ENCODE measurements at regions not wholly inside any gene's neighbourhood (a gene's known extent, or its start where the extent isn't known, plus 50 kb on each side); places are given as distances from the start of the nearest gene placed in this dataset.
"Not testable (repeated sequence)": the region's sequence is repeated elsewhere in the genome, so short reads cannot be mapped to it uniquely, and the experiment has no call there.

DNA sequence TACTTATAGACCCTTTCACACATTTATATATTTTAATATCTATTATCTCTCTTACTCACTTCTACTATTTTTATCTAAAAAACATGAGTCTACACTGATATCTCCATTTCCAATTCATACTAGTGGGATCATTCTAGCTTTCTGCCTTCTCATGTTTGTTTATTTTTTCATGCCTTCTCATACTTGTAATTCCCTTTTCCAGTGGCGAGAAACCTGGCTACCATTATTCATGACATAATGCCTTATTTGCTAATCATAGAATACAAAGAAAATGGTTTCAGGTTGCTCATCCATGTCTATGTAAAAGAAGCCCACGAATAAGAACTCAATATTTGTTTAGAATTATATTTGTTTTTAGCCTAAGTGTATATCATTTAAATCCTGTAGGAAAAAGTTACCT is 232.7 kb upstream of the ACTBL2 start:
- Histone ChIP-seq H3K4me1 (ENCODE audit: insufficient read depth, low read length) (no peaks in the 10 kb centered on the region), H3K79me2 (ENCODE audit: insufficient read depth, low read length) (no peaks in the 10 kb centered on the region), H3K4me3 (ENCODE audit: insufficient read depth, low read depth, low read length) (no peak overlapping the region), H3K36me3 (ENCODE audit: insufficient read depth, low read length) (no peaks in the 10 kb centered on the region), H3K9ac (ENCODE audit: low read length) (no peak overlapping the region), H3K27me3 (ENCODE audit: insufficient read depth, low read length) (no peaks in the 10 kb centered on the region), H3K27ac (ENCODE audit: low read depth, low read length) (no peak overlapping the region), H3K9me3 (ENCODE audit: insufficient read depth, low read depth, low read length) (no peaks in the 10 kb centered on the region), H4K20me1 (ENCODE audit: insufficient read depth, low read length) (no peaks in the 10 kb centered on the region), H3K4me2 (ENCODE audit: low read length) (no peak overlapping the region), H2AFZ (ENCODE audit: low read depth, low read length) (no peak overlapping the region)
- H3K36me3 Mint-ChIP-seq (ENCODE audit: low read depth, unreplicated experiment), result no peaks in the 10 kb centered on the region
- peaks cover 3% of the 10 kb centered on the region for H3K4me1 Mint-ChIP-seq (ENCODE audit: low read depth, unreplicated experiment)
- H3K4me3 Mint-ChIP-seq (ENCODE audit: unreplicated experiment), result no peak overlapping the region
- no peaks in the 10 kb centered on the region for H3K9me3 Mint-ChIP-seq (ENCODE audit: unreplicated experiment)
- TF ChIP-seq EZH2 (IDR thresholded peaks at IDR 0.05; ENCODE audit: insufficient read depth, low read length) (no peak), CTCF (IDR thresholded peaks at IDR 0.05; ENCODE audit: insufficient read depth, low read depth, low read length) (no peak)
- H3K27me3 Mint-ChIP-seq (ENCODE audit: low read depth, unreplicated experiment), result no peaks in the 10 kb centered on the region
- FAIRE-seq, result peak; percentile 62
- no peak overlapping the region for H3K27ac Mint-ChIP-seq (ENCODE audit: unreplicated experiment)
- peak; percentile 44 for DNase-seq (ENCODE audit: low read depth)

GRCh38 chr5:57713535-57713934 is 230.9 kb upstream of the ACTBL2 start:
- H3K4me2 ChIP-seq (ENCODE audit: low read length); H3K9ac ChIP-seq (ENCODE audit: low read length); H3K27ac Mint-ChIP-seq (ENCODE audit: unreplicated experiment); DNase-seq (ENCODE audit: low read depth); FAIRE-seq; H3K4me3 Mint-ChIP-seq (ENCODE audit: unreplicated experiment); H3K27ac ChIP-seq (ENCODE audit: low read depth, low read length); H3K27me3 Mint-ChIP-seq (ENCODE audit: low read depth, unreplicated experiment); H3K27me3 ChIP-seq (ENCODE audit: insufficient read depth, low read length); H2AFZ ChIP-seq (ENCODE audit: low read depth, low read length); H3K79me2 ChIP-seq (ENCODE audit: insufficient read depth, low read length); H3K4me1 Mint-ChIP-seq (ENCODE audit: low read depth, unreplicated experiment); H3K4me3 ChIP-seq (ENCODE audit: insufficient read depth, low read depth, low read length); H3K9me3 ChIP-seq (ENCODE audit: insufficient read depth, low read depth, low read length); H3K36me3 Mint-ChIP-seq (ENCODE audit: low read depth, unreplicated experiment); H3K9me3 Mint-ChIP-seq (ENCODE audit: unreplicated experiment); H4K20me1 ChIP-seq (ENCODE audit: insufficient read depth, low read length); H3K4me1 ChIP-seq (ENCODE audit: insufficient read depth, low read length); H3K36me3 ChIP-seq (ENCODE audit: insufficient read depth, low read length): not testable (repeated sequence)

DNA sequence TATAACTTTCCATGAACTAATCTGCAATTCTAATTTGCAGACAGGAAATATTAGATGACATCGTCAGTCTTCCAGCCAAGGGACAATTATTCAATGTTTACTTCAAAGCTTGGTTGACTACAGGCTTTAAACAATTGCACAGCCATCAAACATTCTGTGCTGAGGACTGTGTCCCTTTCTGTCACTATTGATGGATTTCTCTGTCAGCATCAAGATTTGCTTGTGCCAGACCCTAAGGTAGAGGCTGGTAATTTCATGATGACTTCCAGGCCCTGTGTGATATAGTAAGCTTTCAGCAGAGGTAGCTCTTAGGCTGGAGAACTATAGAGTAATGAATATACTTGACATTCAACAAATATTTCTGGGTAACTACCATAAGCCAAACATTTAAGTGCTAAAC is 229.3 kb upstream of the ACTBL2 start:
- no peaks in the 10 kb centered on the region for H4K20me1 ChIP-seq (ENCODE audit: insufficient read depth, low read length)
- TF ChIP-seq CTCF (IDR thresholded peaks at IDR 0.05; ENCODE audit: insufficient read depth, low read depth, low read length), result no peak
- peaks cover 4% of the 10 kb centered on the region for H3K4me1 ChIP-seq (ENCODE audit: insufficient read depth, low read length)
- H3K79me2 ChIP-seq (ENCODE audit: insufficient read depth, low read length), result no peaks in the 10 kb centered on the region
- no peak overlapping the region for H3K27ac ChIP-seq (ENCODE audit: low read depth, low read length)
- no peaks in the 10 kb centered on the region for H3K27me3 ChIP-seq (ENCODE audit: insufficient read depth, low read length)
- no peaks in the 10 kb centered on the region for H3K27me3 Mint-ChIP-seq (ENCODE audit: low read depth, unreplicated experiment)
- no peak overlapping the region for H3K27ac Mint-ChIP-seq (ENCODE audit: unreplicated experiment)
- H3K9ac ChIP-seq (ENCODE audit: low read length), result no peak overlapping the region
- H3K36me3 Mint-ChIP-seq (ENCODE audit: low read depth, unreplicated experiment), result no peaks in the 10 kb centered on the region
- H2AFZ ChIP-seq (ENCODE audit: low read depth, low read length), result no peak overlapping the region
- no peak overlapping the region for H3K4me3 ChIP-seq (ENCODE audit: insufficient read depth, low read depth, low read length)
- FAIRE-seq, result no peak
- no peak overlapping the region for H3K4me3 Mint-ChIP-seq (ENCODE audit: unreplicated experiment)
- H3K9me3 ChIP-seq (ENCODE audit: insufficient read depth, low read depth, low read length), result no peaks in the 10 kb centered on the region
- H3K4me1 Mint-ChIP-seq (ENCODE audit: low read depth, unreplicated experiment), result peaks cover 3% of the 10 kb centered on the region
- no peak overlapping the region for H3K4me2 ChIP-seq (ENCODE audit: low read length)
- no peaks in the 10 kb centered on the region for H3K9me3 Mint-ChIP-seq (ENCODE audit: unreplicated experiment)
- DNase-seq (ENCODE audit: low read depth), result no peak
- no peaks in the 10 kb centered on the region for H3K36me3 ChIP-seq (ENCODE audit: insufficient read depth, low read length)
